DND-41 (cell line): ENCODE measurements at regions not wholly inside any gene's neighbourhood (a gene's known extent, or its start where the extent isn't known, plus 50 kb on each side); places are given as distances from the start of the nearest gene placed in this dataset.

ENCODE experiments used
- EZH2 ChIP-seq: IDR thresholded peaks from 3 replicates; pipeline ENCODE4 v1.6.1; 2012; ENCODE audit warnings: borderline replicate concordance, low read depth, mild to moderate bottlenecking, moderate library complexity, low read length, inconsistent platforms; ENCODE audit not compliant: severe bottlenecking
- TF ChIP-seq, protein P1 (sequence below): IDR thresholded peaks from 2 replicates; pipeline ENCODE4 v1.5.1; 2012; ENCODE audit warnings: borderline replicate concordance, low read length, moderate library complexity, mild to moderate bottlenecking; ENCODE audit not compliant: poor library complexity, severe bottlenecking; ENCODE audit errors: extremely low read depth

DNA sequence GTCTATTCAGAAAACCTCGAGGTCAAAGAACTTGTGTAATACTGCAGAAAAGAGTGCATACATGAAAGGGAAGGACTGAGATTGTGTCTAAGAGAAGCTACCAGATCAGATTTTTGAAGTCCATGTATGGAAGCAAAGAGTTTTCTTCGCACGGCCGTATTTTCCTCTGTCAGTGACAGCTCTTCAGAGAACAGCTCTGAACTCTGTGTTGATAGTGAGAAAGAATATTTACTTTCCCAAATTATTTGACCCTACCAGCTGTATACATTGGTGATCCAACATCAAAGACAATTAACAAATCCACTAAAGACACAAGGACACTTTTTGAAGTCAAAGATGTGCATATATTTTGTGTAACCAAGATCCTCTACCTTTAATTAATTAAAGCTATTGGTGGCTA lies 107.8 kb upstream of the PSMD7 start:
- TF ChIP-seq, protein P1, sequence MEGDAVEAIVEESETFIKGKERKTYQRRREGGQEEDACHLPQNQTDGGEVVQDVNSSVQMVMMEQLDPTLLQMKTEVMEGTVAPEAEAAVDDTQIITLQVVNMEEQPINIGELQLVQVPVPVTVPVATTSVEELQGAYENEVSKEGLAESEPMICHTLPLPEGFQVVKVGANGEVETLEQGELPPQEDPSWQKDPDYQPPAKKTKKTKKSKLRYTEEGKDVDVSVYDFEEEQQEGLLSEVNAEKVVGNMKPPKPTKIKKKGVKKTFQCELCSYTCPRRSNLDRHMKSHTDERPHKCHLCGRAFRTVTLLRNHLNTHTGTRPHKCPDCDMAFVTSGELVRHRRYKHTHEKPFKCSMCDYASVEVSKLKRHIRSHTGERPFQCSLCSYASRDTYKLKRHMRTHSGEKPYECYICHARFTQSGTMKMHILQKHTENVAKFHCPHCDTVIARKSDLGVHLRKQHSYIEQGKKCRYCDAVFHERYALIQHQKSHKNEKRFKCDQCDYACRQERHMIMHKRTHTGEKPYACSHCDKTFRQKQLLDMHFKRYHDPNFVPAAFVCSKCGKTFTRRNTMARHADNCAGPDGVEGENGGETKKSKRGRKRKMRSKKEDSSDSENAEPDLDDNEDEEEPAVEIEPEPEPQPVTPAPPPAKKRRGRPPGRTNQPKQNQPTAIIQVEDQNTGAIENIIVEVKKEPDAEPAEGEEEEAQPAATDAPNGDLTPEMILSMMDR = no peak
- TF ChIP-seq EZH2 = no peak
